Activated CD8-positive, alpha-beta T cell treated with anti-CD3 and anti-CD28 coated beads, Interleukin-2, amount 10 ng/mL, durations not matched to agents 7 days and 5 days (primary cell): ENCODE measurements at regions not wholly inside any gene's neighbourhood (a gene's known extent, or its start where the extent isn't known, plus 50 kb on each side); places are given as distances from the start of the nearest gene placed in this dataset.

ENCODE experiments used
- ATAC-seq: fragments of 150-1000 bp; cut with Tn5 transposase; one replicate; pipeline ENCODE4 v1.10.0; 2021; ENCODE audit warnings: moderate library complexity
- CTCF ChIA-PET: fragments of 350-600 bp; sonication (Branson Sonifier 250); formaldehyde crosslinking; loops from one replicate; lab custom pipeline; 2021; ENCODE audit warnings: antibody characterized with exemption; lab: Charles Lee
- POLR2A ChIA-PET: fragments of 350-600 bp; sonication (Branson Sonifier 250); formaldehyde crosslinking; loops from one replicate; lab custom pipeline; 2021; ENCODE audit warnings: antibody characterized with exemption; lab: Charles Lee
- DNase-seq: peaks from one replicate; pipeline ENCODE4 v3.0.0-alpha.2; 2020
- H3K27ac Mint-ChIP-seq: one replicate; pipeline ENCODE4 v1.8.0; 2021; ENCODE audit warnings: mild to moderate bottlenecking, mixed read lengths
- H3K27me3 Mint-ChIP-seq: one replicate; pipeline ENCODE4 v1.8.0; 2021; ENCODE audit warnings: low read depth, mixed read lengths
- H3K36me3 Mint-ChIP-seq: one replicate; pipeline ENCODE4 v1.8.0; 2021; ENCODE audit warnings: low read depth, mixed read lengths
- H3K4me1 Mint-ChIP-seq: one replicate; pipeline ENCODE4 v1.8.0; 2021; ENCODE audit warnings: low read depth, mixed read lengths
- H3K4me3 Mint-ChIP-seq: one replicate; pipeline ENCODE4 v1.8.0; 2021; ENCODE audit warnings: mild to moderate bottlenecking, mixed read lengths
- H3K9me3 Mint-ChIP-seq: one replicate; pipeline ENCODE4 v1.8.0; 2022; ENCODE audit warnings: mixed read lengths; ENCODE audit not compliant: insufficient read depth

- CTCF ChIA-PET = no interaction called here
- ATAC-seq (no peak), DNase-seq (no peak)
- POLR2A ChIA-PET = no interaction called here
- no peaks in the 10 kb centered on the region for H3K9me3 Mint-ChIP-seq
- no peaks in the 10 kb centered on the region for H3K36me3 Mint-ChIP-seq
- H3K4me1 Mint-ChIP-seq = no peaks in the 10 kb centered on the region
- H3K27ac Mint-ChIP-seq = no peak overlapping the region
- H3K27me3 Mint-ChIP-seq = no peaks in the 10 kb centered on the region
- H3K4me3 Mint-ChIP-seq = no peak overlapping the region
Measured at GRCh38 chr15:97881346-97881965, 79.0 kb upstream of the ARRDC4 start.

GRCh38 chr15:97884513-97885131 lies 75.9 kb upstream of the ARRDC4 start:
- ChIA-PET POLR2A (no interaction called here), CTCF (no interaction called here)
- no peaks in the 10 kb centered on the region for H3K27me3 Mint-ChIP-seq
- no peak overlapping the region for H3K4me3 Mint-ChIP-seq
- DNase-seq = no peak
- H3K9me3 Mint-ChIP-seq = no peaks in the 10 kb centered on the region
- ATAC-seq = no peak
- no peaks in the 10 kb centered on the region for H3K36me3 Mint-ChIP-seq
- H3K27ac Mint-ChIP-seq = no peak overlapping the region
- no peaks in the 10 kb centered on the region for H3K4me1 Mint-ChIP-seq

- CTCF ChIA-PET = interaction anchor here (0.8 kb wide), 1 partner anchor 288 kb away, joined by 4 read pairs; no protein-coding TSS in a partner anchor
Measured at GRCh38 chr15:97890307-97890706, 70.2 kb upstream of the ARRDC4 start.

GRCh38 chr15:97892167-97892938 lies 68.2 kb upstream of the ARRDC4 start:
- ATAC-seq = no peak
- no peak overlapping the region for H3K27ac Mint-ChIP-seq
- CTCF ChIA-PET = no interaction called here
- no peak for DNase-seq
- H3K36me3 Mint-ChIP-seq = no peaks in the 10 kb centered on the region
- peaks cover 4% of the 10 kb centered on the region for H3K27me3 Mint-ChIP-seq
- H3K4me3 Mint-ChIP-seq = no peak overlapping the region
- H3K9me3 Mint-ChIP-seq = no peaks in the 10 kb centered on the region
- no peaks in the 10 kb centered on the region for H3K4me1 Mint-ChIP-seq
- POLR2A ChIA-PET = no interaction called here

More at GRCh38 chr15:97890307-97890706, 70.2 kb upstream of the ARRDC4 start:
- no peak for DNase-seq
- no peaks in the 10 kb centered on the region for H3K4me1 Mint-ChIP-seq
- H3K9me3 Mint-ChIP-seq = no peaks in the 10 kb centered on the region
- POLR2A ChIA-PET = no interaction called here
- no peaks in the 10 kb centered on the region for H3K36me3 Mint-ChIP-seq
- no peak for ATAC-seq
- no peak overlapping the region for H3K27ac Mint-ChIP-seq
- H3K27me3 Mint-ChIP-seq = peaks cover under 1% of the 10 kb centered on the region
- H3K4me3 Mint-ChIP-seq = no peak overlapping the region

- Mint-ChIP-seq H3K9me3 (no peaks in the 10 kb centered on the region), H3K27me3 (peaks cover 4% of the 10 kb centered on the region), H3K27ac (no peak overlapping the region), H3K4me3 (no peak overlapping the region), H3K36me3 (no peaks in the 10 kb centered on the region), H3K4me1 (no peaks in the 10 kb centered on the region)
- no peak for ATAC-seq
- POLR2A ChIA-PET = no interaction called here
- CTCF ChIA-PET = no interaction called here
- DNase-seq = no peak
Measured at GRCh38 chr15:97893967-97894366, 66.5 kb upstream of the ARRDC4 start.

- Mint-ChIP-seq H3K27ac (no peak overlapping the region), H3K4me3 (no peak overlapping the region), H3K4me1 (no peaks in the 10 kb centered on the region), H3K9me3 (no peaks in the 10 kb centered on the region), H3K27me3 (peaks cover 19% of the 10 kb centered on the region), H3K36me3 (no peaks in the 10 kb centered on the region)
- DNase-seq (no peak), ATAC-seq (no peak)
- ChIA-PET CTCF (interaction anchor here (1.0 to 2.7 kb wide), 3 partner anchors 9 to 278 kb away, joined by 3 to 19 read pairs (median 3); no protein-coding TSS in a partner anchor), POLR2A (no interaction called here)
Measured at GRCh38 chr15:97899981-97900380, 60.5 kb upstream of the ARRDC4 start.

- ChIA-PET CTCF (no interaction called here), POLR2A (no interaction called here)
- Mint-ChIP-seq H3K36me3 (no peaks in the 10 kb centered on the region), H3K27me3 (peaks cover 15% of the 10 kb centered on the region), H3K27ac (no peak overlapping the region), H3K4me1 (no peaks in the 10 kb centered on the region), H3K9me3 (no peaks in the 10 kb centered on the region), H3K4me3 (no peak overlapping the region)
- ATAC-seq (no peak), DNase-seq (no peak)
Measured at GRCh38 chr15:97902140-97902780, 58.2 kb upstream of the ARRDC4 start.

- no peaks in the 10 kb centered on the region for H3K4me1 Mint-ChIP-seq
- DNase-seq = no peak
- H3K4me3 Mint-ChIP-seq = no peak overlapping the region
- ChIA-PET POLR2A (no interaction called here), CTCF (interaction anchor here (1.5 to 2.7 kb wide), 2 partner anchors 274 to 392 kb away, joined by 5 to 21 read pairs; no protein-coding TSS in a partner anchor)
- peaks cover 15% of the 10 kb centered on the region for H3K27me3 Mint-ChIP-seq
- no peak overlapping the region for H3K27ac Mint-ChIP-seq
- no peak for ATAC-seq
- H3K9me3 Mint-ChIP-seq = no peaks in the 10 kb centered on the region
- no peaks in the 10 kb centered on the region for H3K36me3 Mint-ChIP-seq
Measured at GRCh38 chr15:97903560-97903959, 56.9 kb upstream of the ARRDC4 start.

- ATAC-seq (peak; percentile 55), DNase-seq (peak; percentile 27)
- H3K27me3 Mint-ChIP-seq = peaks cover 15% of the 10 kb centered on the region
- H3K27ac Mint-ChIP-seq = no peak overlapping the region
- no peaks in the 10 kb centered on the region for H3K9me3 Mint-ChIP-seq
- ChIA-PET POLR2A (no interaction called here), CTCF (interaction anchor here (1.5 to 2.7 kb wide), 2 partner anchors 274 to 391 kb away, joined by 5 to 21 read pairs; no protein-coding TSS in a partner anchor)
- H3K4me3 Mint-ChIP-seq = no peak overlapping the region
- no peaks in the 10 kb centered on the region for H3K4me1 Mint-ChIP-seq
- H3K36me3 Mint-ChIP-seq = no peaks in the 10 kb centered on the region
Measured at GRCh38 chr15:97903971-97904572, 56.4 kb upstream of the ARRDC4 start.

- POLR2A ChIA-PET = no interaction called here
- peak; percentile 54 for DNase-seq
- CTCF ChIA-PET = interaction anchor here (0.7 to 2.6 kb wide), 4 partner anchors 10 to 269 kb away, joined by 3 to 17 read pairs (median 4); no protein-coding TSS in a partner anchor
- ATAC-seq = peak; percentile 79
- no peaks in the 10 kb centered on the region for H3K36me3 Mint-ChIP-seq
- H3K27me3 Mint-ChIP-seq = peaks cover 2% of the 10 kb centered on the region
- H3K27ac Mint-ChIP-seq = no peak overlapping the region
- H3K9me3 Mint-ChIP-seq = no peaks in the 10 kb centered on the region
- H3K4me1 Mint-ChIP-seq = no peaks in the 10 kb centered on the region
- no peak overlapping the region for H3K4me3 Mint-ChIP-seq
Measured at GRCh38 chr15:97909291-97909891, 51.1 kb upstream of the ARRDC4 start.
